B cell (primary cell): ENCODE measurements at regions not wholly inside any gene's neighbourhood (a gene's known extent, or its start where the extent isn't known, plus 50 kb on each side); places are given as distances from the start of the nearest gene placed in this dataset.

Experiments
- ATAC-seq: fragments of 200-7000 bp; cut with Tn5 transposase; one replicate; pipeline ENCODE4 v1.10.0; 2021; ENCODE audit warnings: low read depth, mild to moderate bottlenecking, moderate number of reproducible peaks, moderate library complexity
- CTCF ChIA-PET: fragments of 350-600 bp; sonication (Branson Sonifier 250); formaldehyde crosslinking; loops from one replicate; lab custom pipeline; 2021; ENCODE audit warnings: antibody characterized with exemption, inconsistent platforms; lab: Charles Lee
- POLR2A ChIA-PET: fragments of 350-600 bp; sonication (Branson Sonifier 250); formaldehyde crosslinking; loops from one replicate; lab custom pipeline; 2021; ENCODE audit warnings: antibody characterized with exemption; lab: Charles Lee
- DNase-seq: peaks from one replicate; pipeline ENCODE4 v3.0.0; 2013
- H2AFZ ChIP-seq: 2 replicates; pipeline ENCODE4 v1.6.1; 2012; ENCODE audit warnings: mild to moderate bottlenecking, low read depth, low read length; ENCODE audit not compliant: insufficient read depth, poor library complexity, severe bottlenecking
- H3K27ac ChIP-seq, 2 donors: 1 replicate in 1 of 2; 2 replicates in 1 of 2; pipeline ENCODE4 v1.5.1; 2012 to 2013; ENCODE audit warnings: low read length in 2 of 2, mild to moderate bottlenecking in 2 of 2, moderate library complexity in 1 of 2
- H3K27me3 ChIP-seq, 4 experiments: fragments of 200-600 bp in 1 of 4; sonication (generic) in 1 of 4; replicated peaks in 1 of 4; 1 replicate in 2 of 4; 2 replicates in 2 of 4; pipeline versions ENCODE4 v1.6.1 to v1.7.0; 2013 to 2016; ENCODE audit warnings: low read length in 3 of 4, mild to moderate bottlenecking in 2 of 4, mixed read lengths in 1 of 4, moderate library complexity in 1 of 4; ENCODE audit not compliant: insufficient read depth in 4 of 4, control insufficient read depth in 3 of 4; ENCODE audit errors: control extremely low read depth in 1 of 4
- H3K36me3 ChIP-seq, 2 experiments: replicated peaks in 1 of 2; 1 replicate in 1 of 2; 2 replicates in 1 of 2; pipeline versions ENCODE4 v1.6.1 to v1.7.1; 2013; ENCODE audit warnings: low read length in 1 of 2; ENCODE audit not compliant: insufficient read depth in 2 of 2, control insufficient read depth in 1 of 2; ENCODE audit errors: control extremely low read depth in 1 of 2, extremely low read depth in 1 of 2
- H3K4me1 ChIP-seq, 2 donors: fragments of 200-600 bp in 1 of 2; sonication (generic) in 1 of 2; 1 replicate in 1 of 2; 2 replicates in 1 of 2; pipeline versions ENCODE4 v1.5.1 to v1.6.1; 2013 to 2017; ENCODE audit warnings: low read length in 2 of 2; ENCODE audit not compliant: control insufficient read depth in 2 of 2, insufficient read depth in 2 of 2
- H3K4me2 ChIP-seq: replicated peaks from 2 replicates; pipeline ENCODE3; 2012; ENCODE audit warnings: mild to moderate bottlenecking, low read depth, low read length; ENCODE audit not compliant: poor library complexity, severe bottlenecking
- H3K4me3 ChIP-seq, 5 experiments: fragments of 200-600 bp in 1 of 5; sonication (generic) in 1 of 5; 1 replicate in 3 of 5; 2 replicates in 2 of 5; pipeline versions ENCODE4 v1.5.1 to v1.7.0; 2011 to 2016; ENCODE audit warnings: low read length in 4 of 5, mild to moderate bottlenecking in 4 of 5, low read depth in 2 of 5, control low read depth in 1 of 5, moderate library complexity in 1 of 5; ENCODE audit not compliant: insufficient read depth in 1 of 5; ENCODE audit errors: control extremely low read depth in 1 of 5, extremely low read depth in 1 of 5
- H3K79me2 ChIP-seq: fragments of 200-600 bp; sonication (generic); one replicate; pipeline ENCODE4 v1.6.0; 2016; ENCODE audit warnings: low read length; ENCODE audit not compliant: control insufficient read depth, insufficient read depth
- H3K9ac ChIP-seq: fragments of 200-600 bp; sonication (generic); 2 replicates; pipeline ENCODE4 v1.6.1; 2017; ENCODE audit warnings: mild to moderate bottlenecking, low read length, moderate library complexity
- H3K9me3 ChIP-seq, 3 donors: one replicate each; pipeline versions ENCODE4 v1.6.1 to v1.7.1; 2013; ENCODE audit warnings: low read length in 2 of 3; ENCODE audit not compliant: control insufficient read depth in 2 of 3, insufficient read depth in 1 of 3; ENCODE audit errors: control extremely low read depth in 1 of 3
- H4K20me1 ChIP-seq: 2 replicates; pipeline ENCODE4 v1.6.0; 2012; ENCODE audit warnings: mild to moderate bottlenecking, low read length; ENCODE audit not compliant: insufficient read depth, control insufficient read depth, poor library complexity, severe bottlenecking
- H3K27ac Mint-ChIP-seq: one replicate; pipeline ENCODE4 v1.8.0; 2021; ENCODE audit warnings: mixed read lengths
- H3K27me3 Mint-ChIP-seq: one replicate; pipeline ENCODE4 v1.8.0; 2021; ENCODE audit warnings: mixed read lengths
- H3K4me1 Mint-ChIP-seq: one replicate; pipeline ENCODE4 v1.8.0; 2021; ENCODE audit warnings: mixed read lengths
- H3K4me3 Mint-ChIP-seq: one replicate; pipeline ENCODE4 v1.8.0; 2021; ENCODE audit warnings: mixed read lengths
- H3K9me3 Mint-ChIP-seq: one replicate; pipeline ENCODE4 v1.8.0; 2022; ENCODE audit warnings: mixed read lengths; ENCODE audit not compliant: insufficient read depth
- EZH2 ChIP-seq: IDR thresholded peaks from 2 replicates; pipeline ENCODE4 v1.6.1; 2012; ENCODE audit warnings: borderline replicate concordance, low read depth, mild to moderate bottlenecking, moderate library complexity, low read length; ENCODE audit not compliant: insufficient read depth, poor library complexity, severe bottlenecking
- WGBS: methylation state at CpG from one replicate; pipeline ENCODE4 v1.1.5; 2013; ENCODE audit warnings: missing lambda C conversion rate; ENCODE audit not compliant: insufficient coverage; 5-methylcytosine and 5-hydroxymethylcytosine counted together
- intact Hi-C: fragments of 100-400 bp; cut with micrococcal nuclease; formaldehyde crosslinking; loops from one replicate; pipeline ENCODE4 v1.10.0; 2022
- TF ChIP-seq, protein P1 (sequence below): fragments of 200-600 bp; IDR thresholded peaks from one replicate; pipeline ENCODE4 v1.8.0; 2022; ENCODE audit warnings: antibody characterized with exemption, mild to moderate bottlenecking

DNA sequence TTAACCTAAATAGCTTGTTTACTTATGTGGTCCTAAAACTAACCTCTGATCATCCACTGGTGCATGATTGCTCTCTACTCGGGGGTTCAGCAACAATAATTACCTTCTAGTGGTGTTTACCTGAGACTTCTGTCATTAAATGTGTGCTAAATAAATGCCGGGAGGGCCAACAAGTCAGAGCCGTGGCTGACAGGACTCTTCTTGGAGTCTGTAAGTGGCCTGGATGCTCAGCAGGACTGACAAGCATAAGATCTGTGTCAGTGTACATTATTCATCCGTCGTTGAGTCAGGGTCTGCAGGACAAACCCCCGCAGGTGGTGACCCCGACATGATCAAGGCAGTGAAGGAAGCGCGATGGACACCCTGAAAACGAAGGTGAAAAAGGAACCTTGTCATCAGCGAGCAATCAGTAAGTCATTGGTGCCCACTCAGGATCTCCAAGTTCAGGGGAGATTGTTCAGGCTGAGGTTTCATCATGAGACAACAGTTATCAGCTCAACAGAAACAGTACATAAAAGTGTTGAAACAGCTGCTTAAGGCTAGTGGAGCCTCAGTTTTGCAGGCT, 1466.9 kb downstream of the UQCRFS1 start:
- POLR2A ChIA-PET: no interaction called here
- peaks cover 0 to 5% of the 10 kb centered on the region in 2 donors for H3K4me1 ChIP-seq
- no peaks in the 10 kb centered on the region for H3K27me3 Mint-ChIP-seq
- CTCF ChIA-PET: no interaction called here
- no peak overlapping the region for H3K4me3 Mint-ChIP-seq
- no peak overlapping the region for H3K4me3 ChIP-seq
- no peak overlapping the region for H3K27ac ChIP-seq
- no peaks in the 10 kb centered on the region for H4K20me1 ChIP-seq
- H2AFZ ChIP-seq: no peak overlapping the region
- 94% methylated on average over 11 of the region's 11 CpGs for WGBS
- TF ChIP-seq, protein P1, sequence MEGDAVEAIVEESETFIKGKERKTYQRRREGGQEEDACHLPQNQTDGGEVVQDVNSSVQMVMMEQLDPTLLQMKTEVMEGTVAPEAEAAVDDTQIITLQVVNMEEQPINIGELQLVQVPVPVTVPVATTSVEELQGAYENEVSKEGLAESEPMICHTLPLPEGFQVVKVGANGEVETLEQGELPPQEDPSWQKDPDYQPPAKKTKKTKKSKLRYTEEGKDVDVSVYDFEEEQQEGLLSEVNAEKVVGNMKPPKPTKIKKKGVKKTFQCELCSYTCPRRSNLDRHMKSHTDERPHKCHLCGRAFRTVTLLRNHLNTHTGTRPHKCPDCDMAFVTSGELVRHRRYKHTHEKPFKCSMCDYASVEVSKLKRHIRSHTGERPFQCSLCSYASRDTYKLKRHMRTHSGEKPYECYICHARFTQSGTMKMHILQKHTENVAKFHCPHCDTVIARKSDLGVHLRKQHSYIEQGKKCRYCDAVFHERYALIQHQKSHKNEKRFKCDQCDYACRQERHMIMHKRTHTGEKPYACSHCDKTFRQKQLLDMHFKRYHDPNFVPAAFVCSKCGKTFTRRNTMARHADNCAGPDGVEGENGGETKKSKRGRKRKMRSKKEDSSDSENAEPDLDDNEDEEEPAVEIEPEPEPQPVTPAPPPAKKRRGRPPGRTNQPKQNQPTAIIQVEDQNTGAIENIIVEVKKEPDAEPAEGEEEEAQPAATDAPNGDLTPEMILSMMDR: no peak
- TF ChIP-seq EZH2: no peak
- no peaks in the 10 kb centered on the region for H3K36me3 ChIP-seq
- H3K9me3 Mint-ChIP-seq: peaks cover 2% of the 10 kb centered on the region
- no peaks in the 10 kb centered on the region for H3K79me2 ChIP-seq
- no peak overlapping the region for H3K4me2 ChIP-seq
- intact Hi-C loops: no loop called here
- no peak overlapping the region for H3K27ac Mint-ChIP-seq
- no peak overlapping the region for H3K9ac ChIP-seq
- peaks cover 14% of the 10 kb centered on the region for H3K4me1 Mint-ChIP-seq
- no peaks in the 10 kb centered on the region for H3K27me3 ChIP-seq
- ATAC-seq (no peak), DNase-seq (no peak)
- H3K9me3 ChIP-seq: peaks cover 0 to 5% (median 0%) of the 10 kb centered on the region in 3 donors

DNA sequence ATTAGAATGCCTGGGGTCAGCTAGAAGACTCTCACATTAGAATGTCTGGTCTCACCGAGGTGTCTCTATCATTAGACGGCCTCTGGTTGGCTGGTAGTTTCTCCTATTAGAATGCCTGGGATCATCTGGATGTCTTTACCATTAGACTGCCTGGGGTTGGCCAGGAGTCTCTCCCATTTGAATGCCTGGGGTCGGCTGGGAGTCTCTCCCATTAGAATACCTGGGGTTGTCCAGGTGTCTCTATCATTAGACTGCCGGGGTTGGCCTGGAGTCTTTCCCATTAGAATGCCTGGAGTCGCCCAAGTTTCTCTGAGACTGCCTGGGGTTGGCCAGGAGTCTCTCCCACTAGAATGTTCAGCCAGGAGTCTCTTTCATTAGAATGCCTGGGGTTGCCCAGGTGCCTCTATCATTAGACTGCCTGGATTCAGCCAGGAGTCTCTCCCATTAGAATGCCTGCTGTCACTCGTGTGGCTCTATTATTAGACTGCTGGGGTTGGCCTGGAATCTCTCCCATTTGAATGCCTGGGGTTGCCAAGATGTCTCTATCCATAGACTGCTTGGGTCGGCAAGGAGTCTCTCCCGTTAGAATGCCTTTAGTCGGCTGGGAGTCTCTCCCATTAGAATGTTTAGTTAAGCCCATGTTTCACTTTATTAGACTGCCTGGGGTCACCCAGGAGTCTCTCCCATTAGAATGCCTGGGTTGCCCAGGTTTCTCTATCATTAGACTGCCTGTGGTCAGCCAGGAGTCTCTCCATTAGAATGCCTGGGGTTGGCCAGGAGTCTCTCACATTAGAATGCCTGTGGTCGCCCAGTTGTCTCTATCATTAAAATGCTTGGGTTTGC, 1467.8 kb downstream of the UQCRFS1 start:
- Histone ChIP-seq H2AFZ (no peak overlapping the region), H3K4me1 (peaks cover 0 to 5% of the 10 kb centered on the region in 2 donors), H3K27me3 (no peaks in the 10 kb centered on the region), H3K79me2 (no peaks in the 10 kb centered on the region), H3K4me2 (no peak overlapping the region), H3K9me3 (peaks cover 0 to 5% (median under 1%) of the 10 kb centered on the region in 3 donors), H4K20me1 (no peaks in the 10 kb centered on the region), H3K4me3 (no peak overlapping the region), H3K27ac (no peak overlapping the region), H3K9ac (no peak overlapping the region), H3K36me3 (no peaks in the 10 kb centered on the region)
- H3K4me1 Mint-ChIP-seq: peaks cover 14% of the 10 kb centered on the region
- H3K9me3 Mint-ChIP-seq: peaks cover 2% of the 10 kb centered on the region
- ChIA-PET POLR2A (no interaction called here), CTCF (no interaction called here)
- H3K27me3 Mint-ChIP-seq: no peaks in the 10 kb centered on the region
- ATAC-seq (no peak), DNase-seq (no peak)
- WGBS: 83% methylated on average over 10 of the region's 10 CpGs
- TF ChIP-seq, protein P1: no peak
- TF ChIP-seq EZH2: no peak
- intact Hi-C loops: no loop called here
- H3K4me3 Mint-ChIP-seq: no peak overlapping the region
- no peak overlapping the region for H3K27ac Mint-ChIP-seq
